ENCODE measurements at regions not wholly inside any gene's neighbourhood (a gene's known extent, or its start where the extent isn't known, plus 50 kb on each side); places are given as distances from the start of the nearest gene placed in this dataset.

DNA sequence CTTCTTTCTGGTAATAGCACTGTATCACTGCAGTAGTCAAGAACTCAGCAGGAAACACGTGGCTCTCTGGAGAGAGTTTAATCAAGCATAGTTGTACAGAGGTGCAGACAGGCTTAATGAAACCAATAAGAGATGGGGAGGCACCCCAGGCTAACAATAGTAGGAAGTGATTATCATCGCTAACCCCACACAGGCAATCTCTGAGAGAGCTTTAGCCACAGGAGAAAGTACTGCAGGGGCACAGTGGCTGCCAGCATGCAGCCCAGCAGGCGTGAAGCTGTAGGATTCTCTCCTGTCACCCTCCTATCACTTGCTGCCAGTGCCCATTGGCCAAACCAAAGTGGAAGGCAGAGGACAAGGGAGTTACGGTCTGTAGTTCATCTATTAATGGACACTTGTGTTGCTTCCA is 450.0 kb upstream of the RASGEF1B start:
- DNase-seq: no peak

DNA sequence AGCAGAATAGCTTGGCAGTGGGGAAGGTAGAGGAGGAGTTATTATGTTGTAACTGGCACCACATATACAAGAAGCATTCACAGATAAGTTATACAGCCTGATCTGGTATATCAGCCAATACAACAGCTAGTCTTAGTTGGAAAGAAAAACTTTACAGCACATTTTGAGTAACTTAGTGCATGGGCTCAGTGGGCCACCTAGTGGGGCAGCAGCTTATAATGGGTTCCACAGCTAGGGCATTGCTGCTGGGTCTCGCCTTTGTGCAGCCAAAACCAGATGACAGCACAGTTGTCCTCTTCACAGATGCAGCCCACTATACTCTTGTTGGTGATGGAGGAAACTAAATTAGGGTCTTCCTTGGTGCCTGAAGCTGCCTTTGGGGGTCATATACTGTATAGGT is 448.1 kb upstream of the RASGEF1B start:
- DNase-seq: no peak

DNA sequence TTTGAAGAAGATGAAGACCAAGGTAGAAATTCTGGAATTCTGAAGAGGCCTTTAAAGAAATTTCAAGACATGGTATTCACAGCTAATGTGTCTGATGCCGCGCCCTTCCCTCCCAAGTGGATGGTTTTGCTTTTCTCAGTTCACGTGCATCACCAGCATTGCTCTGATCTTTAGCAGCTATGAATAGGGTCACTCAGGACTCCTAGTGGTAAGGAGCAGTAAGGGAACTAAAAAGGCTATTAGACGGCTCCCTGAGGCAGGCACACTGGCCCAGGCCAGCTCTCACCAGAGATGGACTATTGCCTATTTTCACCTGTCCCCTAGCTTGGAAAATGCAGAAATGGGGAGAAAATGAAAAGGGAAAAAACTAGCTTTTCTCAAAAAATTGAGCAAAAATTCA is 447.5 kb upstream of the RASGEF1B start:
- no peak for DNase-seq

DNA sequence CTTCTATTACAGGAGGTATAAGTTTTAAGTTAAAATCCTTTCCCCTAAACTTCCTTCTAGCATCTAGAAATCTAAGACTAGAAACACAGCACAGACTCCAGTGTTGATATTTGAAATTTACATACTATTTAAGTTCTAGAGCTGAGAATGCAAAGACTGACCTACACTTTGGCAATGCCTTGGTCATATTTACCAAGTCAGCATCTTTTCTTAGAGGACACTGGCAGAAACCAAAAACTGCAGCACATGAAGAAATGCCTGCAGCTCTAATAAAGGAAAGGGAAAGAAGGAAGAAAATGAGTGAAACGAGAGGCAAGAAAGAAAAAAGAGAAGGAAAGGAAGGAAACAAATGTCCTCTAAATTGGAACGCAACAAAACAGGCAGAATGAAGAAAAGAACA is 443.7 kb upstream of the RASGEF1B start:
- no peak for DNase-seq

DNA sequence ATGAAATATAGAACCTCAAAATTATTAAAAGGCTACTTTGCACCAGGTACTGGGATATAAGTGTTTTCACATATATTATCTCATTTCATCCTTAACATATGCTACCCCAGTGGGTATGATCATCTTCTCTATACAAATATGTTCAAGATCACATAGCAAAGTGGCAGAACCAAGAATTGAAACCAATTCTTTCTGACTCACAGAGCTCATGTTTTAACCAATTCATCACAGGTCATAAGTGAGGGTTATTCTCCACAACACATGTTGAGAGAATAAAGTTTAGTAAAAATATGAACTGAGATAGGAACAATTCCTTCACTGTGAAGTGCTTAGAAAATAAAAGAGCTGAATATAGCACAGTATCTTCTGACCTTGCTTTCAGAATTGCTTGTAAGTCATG is 442.9 kb upstream of the RASGEF1B start:
- DNase-seq: no peak

DNA sequence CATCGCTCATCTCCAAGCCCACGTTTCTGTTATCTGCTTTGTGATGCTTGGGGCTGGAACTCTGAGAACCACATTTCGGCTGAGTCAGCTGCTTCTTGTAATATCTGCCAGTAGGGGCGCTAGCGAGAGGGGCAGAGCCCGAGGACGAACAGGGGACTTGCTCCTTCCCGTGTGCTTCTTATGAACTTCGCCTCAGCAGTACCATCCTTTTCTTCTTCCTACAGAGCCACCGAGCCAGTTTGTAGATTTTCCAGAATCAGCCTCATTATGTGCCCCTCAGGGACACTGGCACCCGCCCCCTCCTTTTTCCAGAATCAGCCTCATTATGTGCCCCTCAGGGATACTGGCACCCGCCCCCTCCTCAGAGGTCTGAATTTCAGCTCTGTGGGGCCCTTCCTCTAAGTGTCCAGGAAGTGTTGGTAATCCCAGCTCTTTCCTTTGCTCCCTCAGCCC is 441.7 kb upstream of the RASGEF1B start:
- DNase-seq: no peak

DNA sequence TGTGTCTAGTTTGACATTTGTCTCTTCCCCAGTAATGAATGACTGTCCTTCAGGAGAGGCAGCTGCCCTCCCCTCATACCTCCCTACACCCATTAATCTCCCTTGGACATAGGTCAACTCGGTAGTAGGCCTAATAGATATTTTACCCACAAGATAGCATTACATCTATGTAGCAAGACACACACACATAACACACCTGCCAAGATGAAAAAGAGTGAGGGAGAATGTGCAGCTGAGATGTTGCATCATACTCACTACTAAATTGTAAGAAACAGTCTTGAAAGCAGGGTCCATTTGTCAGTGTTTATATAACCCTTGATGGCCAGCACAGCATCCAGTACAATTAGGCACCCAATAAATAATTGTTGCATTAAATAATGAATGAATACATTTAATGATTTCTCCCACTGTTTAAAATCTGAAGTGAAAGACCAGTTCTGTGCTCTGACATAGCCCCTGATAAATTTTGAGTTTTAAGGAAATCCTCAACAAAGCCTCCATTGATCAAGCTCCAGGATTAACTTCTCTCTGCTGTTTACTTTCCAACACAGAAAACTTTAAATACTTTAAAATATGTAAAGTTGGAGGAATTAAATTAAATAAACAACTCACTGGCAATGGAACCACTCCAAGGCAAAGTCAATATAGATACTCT is 440.8 kb upstream of the RASGEF1B start:
- no peak for DNase-seq

DNA sequence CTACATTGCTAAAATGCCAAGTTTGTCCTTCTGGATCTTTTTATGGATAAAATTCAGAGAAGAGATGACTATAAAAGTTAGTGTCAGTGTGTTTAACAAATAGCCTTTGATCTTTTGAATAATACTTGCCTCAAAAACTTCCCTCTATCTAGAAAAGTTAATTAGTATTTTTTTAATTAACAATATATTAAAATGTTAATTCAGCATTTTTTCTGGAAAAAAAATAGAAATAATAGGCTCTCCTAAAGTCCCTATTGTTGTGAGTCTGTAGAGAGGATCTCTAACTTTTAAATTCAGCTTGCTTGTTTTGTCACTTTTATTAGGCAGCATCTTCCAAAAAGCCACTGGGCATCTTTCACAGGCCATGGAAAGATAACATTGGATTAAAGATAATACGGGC is 435.2 kb upstream of the RASGEF1B start:
- no peak for DNase-seq

DNA sequence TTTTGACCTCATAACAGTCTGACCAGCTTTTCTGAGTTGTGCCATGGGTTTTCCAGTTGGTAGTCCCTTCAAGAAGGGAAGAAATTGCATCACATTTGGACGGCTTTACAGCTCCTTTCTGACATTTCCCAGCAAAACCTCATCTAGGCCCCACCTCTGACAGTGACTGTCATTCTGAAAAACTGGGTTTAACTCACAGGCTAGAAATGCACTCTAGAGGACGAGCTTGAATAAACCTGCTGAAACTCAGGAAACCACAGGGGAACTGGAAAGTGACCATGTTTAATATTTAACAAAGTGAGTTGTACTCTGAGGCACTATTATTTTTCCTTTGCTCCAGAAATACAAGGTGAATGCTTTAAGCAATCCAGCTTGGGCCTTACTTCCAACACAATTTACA is 434.3 kb upstream of the RASGEF1B start:
- no peak for DNase-seq

DNA sequence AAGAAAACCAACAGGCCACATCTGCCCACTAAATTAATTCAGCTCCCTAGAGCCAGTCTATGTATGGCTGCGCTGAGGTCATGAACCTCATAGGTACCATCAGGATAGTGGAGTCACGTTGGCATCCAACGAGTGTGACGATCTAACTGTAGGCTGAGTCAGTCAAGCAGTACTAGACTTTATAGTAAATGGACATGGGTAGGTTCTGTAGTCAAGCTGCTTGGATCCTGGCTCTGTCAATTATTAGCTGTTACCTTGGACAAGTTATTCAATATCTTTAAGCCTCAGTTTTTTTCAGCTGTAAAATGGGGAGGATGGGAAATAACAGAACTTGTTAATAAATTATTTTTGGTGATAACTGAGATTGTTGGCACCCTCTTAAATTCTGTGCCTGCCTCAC is 432.4 kb upstream of the RASGEF1B start:
- no peak for DNase-seq

DNA sequence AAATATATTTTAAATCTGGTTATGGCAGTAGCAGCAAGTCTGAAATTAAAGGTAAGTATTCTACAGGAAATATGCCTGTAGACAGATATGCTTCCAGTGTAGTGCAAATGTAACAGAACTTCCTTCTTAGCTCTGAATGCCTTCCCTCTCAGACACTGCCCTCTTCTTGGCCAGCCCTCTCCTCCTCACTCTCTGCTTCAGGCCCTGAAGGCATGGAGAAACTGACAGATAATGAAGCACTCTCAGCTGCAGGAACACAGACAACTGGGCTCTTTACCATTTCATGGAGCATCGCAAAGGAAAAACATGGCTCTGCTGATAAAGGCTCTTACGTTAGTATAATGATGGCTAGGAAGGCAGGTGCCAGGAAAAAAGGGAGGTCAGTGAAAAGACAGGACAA is 431.5 kb upstream of the RASGEF1B start:
- no peak for DNase-seq

DNA sequence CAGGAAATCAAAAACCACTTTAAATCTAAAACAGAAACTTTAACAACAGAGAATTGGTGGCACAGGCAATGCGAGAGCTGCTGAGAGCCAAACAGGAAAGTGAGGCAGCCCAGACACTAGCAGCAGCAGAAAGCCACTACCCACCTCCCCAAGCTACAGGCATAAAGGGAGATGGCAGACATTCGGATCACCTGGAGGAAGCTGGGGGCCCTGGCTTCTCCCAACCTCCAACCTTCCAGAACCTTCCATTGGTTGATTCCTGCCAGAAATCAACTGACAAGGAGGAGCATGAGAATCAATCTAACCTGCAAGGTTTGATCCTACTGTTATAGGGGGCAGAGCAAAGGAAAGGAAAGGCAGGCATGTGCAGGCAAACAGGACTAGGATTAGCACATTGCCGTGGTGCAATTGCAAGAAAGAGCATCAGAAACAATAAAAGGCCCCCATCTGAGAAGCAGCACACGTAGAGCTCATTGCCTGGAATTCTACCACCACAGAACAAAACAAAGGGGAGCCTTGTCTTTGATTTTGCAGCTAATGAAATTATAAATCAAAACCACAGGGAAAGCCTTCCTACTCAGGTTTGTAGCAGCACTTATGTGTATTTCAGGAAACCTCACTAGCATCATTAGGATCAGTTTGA is 427.3 kb upstream of the RASGEF1B start:
- no peak for DNase-seq

DNA sequence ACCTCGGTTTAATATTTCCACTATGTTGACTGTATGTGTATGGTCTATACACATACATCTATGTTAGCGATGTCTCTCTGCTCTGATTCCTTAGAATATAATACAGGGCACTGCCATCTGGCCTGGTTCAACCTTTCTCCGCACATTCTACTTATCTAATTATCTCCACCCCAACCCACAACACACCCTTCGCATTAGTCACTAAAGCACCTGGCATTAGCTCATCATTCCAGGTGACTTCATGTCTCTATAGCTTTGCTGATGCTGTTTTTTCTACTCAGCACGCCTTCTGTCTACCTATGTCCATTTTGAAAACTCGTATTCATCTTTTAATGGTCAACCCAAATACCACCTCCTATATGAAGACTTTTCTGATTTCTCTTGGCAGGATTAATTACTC is 425.2 kb upstream of the RASGEF1B start:
- no peak for DNase-seq

DNA sequence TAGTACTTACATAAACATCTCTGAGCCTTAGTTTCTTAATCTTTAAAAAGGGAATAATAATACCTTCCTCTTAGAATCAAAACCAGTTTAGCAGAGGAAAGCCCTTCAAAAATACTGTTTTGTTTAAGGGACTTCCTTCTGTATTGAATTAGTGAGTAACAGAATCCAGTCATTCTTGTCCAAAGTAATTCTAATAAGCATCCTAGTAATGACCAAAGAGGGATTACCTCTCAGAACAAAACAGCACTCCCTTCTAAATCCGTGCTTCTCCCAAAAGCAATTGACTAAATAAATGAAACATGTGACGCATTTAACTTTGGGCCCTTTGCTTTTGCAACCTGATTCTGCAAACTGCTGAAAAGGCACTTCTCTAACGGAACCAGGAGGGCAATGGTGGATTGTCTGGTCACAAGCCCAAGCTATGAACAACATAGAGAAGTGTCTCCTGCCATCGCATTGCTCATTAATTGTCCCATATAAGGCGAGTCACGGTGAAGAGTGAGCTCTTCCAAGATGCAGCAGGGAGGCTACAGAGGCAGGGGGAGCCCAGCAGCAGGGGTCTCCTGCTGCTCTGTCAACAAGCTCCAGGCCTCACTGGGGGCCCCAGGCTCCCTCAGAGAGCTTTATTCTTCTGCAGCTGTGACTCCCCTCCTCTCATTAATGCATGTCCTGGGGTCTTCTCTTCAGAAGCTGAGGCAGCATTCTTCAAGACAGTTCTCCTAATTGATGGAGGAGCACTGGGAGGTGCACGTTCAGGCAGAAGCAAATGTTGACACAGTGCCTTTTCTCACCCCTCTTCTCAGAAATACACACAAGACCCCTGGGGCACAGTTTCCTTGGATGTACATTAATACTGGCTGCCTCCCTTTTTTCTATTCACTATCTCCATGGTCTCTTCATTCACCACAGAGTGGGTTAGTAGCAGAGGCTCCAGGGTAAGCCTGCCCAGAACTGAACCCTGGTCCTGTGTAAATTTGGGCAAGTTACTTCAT is 419.6 kb upstream of the RASGEF1B start:
- DNase-seq: no peak

DNA sequence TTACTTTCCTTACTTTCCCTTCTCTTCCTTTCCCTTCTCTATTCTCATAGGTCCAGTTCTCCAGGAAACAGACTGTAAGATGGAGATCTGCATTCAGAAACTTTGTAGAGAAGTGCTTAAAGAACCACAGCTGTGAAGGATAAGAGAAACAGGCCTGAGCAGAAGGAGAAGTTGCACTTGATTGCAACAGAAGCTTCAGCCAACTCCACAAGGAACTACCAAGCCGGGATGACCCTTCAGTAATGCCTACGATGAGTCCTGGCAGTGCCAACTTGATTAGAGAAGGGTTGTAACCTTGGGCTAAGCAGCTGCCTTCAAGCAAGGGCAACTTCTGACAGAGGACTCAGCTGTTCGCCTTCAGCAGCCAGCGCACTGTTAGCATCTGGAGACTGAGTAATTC is 413.3 kb upstream of the RASGEF1B start:
- no peak for DNase-seq

DNA sequence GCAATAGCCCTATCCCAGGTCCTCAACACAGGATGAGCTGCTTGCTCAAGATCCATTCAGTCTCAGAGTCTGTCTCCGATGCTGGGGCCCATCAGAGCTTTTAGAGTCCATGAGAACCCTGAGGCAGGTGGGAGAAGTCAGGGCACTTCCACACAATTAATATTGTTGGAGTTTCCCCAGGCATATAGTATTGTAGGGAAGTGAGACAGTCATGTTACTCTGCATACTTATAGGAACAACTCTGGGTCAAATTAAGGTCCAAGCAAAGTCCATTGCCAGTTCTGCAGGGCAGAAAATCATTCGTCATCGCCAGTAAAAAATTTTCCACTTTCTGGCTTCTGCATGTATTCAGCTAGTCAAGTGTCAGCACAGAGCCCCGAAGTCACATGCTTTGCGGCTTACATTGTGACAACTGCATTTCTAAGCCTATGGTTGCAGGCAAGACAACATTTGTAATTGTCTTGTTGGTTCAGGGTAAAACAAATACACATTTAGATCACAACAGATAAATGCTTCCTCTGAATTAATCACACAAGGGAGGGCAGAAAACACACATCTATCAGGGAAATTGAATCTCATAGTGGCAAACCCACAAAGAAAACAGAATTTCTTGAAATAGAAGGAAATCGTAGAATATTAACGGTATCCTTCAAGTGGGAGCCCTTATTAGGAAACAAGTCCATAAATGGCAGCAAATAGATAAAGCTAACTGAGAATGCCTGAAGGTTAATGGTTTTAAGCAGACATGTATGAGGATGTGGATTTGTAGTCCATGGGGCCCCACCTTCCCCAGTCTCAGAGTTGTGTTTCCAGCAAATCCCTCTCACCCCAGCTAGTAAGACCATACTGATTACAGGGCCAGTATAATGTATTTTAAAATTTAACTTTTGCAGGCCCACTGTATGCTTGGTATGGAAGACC is 412.1 kb upstream of the RASGEF1B start:
- DNase-seq: no peak

DNA sequence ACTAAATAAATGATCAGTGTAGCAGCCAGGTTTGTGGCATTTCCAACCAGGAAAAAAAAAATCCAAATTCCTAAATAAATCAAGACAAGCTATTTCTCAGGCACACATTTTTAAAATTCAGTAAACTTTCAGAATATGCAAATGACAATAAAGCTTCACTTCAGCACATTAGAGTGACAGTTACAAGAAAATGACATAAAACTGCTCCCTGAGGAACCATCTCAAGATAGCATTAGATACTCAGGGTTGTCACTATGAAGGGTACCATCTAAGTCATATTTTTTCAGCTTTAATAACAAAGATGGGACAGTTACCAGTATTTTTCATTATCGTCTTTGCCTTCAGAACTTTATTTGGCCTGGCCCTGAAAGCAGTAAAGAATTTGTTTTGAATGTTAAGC is 411.3 kb upstream of the RASGEF1B start:
- DNase-seq: no peak

DNA sequence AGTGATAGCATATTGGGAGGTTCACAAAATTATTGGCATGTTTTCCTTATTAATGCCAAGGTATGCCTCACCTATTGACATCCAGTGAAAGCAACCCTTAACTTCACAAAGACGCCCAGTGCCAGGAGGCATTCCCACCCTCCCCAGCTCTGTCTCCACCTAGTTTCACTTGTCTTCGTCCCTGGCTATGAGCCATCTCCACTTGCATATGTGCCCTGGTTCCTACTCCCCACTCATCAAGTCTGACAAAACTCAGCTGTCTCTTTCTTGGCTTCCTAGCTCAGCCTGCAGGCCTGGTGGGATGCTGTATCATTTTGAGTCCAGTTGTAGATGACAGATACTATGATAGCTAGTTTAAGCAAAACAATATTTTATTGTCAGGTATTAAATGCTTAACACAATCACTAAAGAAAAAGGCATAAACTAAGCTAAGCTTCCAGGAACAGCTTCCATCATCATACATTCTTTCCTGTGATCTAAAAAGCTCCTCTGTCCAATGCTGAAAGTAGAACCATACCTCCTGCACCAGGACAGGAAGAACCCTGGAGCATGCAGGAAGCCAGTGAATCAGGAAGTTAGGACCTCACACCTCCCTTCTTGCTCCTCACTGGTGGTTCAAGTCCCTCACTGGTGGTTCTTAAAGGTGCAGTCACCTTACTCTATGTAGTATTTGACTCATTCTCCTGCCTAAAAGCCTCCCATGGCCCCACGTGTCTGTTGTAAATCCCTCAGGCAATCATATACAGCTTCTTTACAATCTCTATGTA is 410.3 kb upstream of the RASGEF1B start:
- no peak for DNase-seq

DNA sequence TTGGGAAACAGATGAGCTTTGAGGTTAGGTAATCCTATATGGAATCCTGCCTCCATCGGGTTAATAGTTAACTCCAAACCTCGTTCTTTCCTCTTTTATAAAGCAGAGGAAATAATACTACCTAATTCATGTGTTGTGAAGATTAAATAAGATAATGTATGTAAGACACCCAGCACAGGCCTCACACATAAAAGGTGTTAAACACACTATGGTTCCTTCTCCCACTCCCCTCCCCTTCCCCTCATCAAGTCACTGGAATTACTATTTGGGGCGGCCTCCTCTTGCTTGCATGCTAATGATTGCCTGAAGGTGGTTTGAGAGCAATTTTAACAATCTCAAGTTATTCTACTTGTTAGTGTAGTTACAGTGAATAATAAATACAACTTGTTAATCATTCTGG is 404.4 kb upstream of the RASGEF1B start:
- DNase-seq: no peak

DNA sequence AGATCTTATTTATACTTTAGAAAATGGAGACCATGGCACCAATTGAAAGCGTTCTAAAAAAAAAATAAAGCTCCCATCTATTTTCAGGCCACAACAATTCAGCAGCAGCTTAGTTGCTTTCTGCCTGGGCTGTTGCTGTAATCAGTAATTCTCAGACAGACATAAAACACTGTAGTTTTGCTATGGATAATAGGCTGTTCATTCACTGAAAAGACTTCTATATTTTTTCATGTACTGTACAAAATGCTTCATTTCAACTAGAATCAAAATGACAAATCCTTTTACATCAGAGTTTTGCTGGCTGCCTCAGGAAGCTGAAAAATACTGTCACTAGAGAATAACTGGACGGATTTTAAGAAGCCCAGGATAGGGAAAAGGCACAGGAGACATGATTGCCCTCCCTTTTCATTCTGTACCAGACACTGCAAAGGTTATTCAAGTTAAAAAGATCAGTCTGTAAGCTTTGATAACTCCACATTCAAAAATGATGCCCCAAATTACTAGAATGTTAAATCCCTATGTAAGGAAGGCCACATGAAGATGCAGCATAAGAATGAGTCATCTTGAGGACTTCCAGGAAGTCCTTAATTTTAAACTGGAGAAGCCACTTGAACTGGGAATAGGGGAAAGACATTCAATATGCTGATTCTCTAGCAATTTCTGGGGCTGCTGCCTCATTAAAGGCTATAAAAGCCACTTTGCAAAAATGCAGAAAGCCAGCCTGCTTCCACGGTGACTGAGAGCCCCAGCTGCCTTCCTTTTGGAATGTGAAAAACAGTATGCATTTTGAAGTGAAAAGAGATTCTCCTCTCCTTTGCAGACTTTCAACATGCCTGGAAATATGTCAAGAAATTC is 403.2 kb upstream of the RASGEF1B start:
- DNase-seq: no peak

DNA sequence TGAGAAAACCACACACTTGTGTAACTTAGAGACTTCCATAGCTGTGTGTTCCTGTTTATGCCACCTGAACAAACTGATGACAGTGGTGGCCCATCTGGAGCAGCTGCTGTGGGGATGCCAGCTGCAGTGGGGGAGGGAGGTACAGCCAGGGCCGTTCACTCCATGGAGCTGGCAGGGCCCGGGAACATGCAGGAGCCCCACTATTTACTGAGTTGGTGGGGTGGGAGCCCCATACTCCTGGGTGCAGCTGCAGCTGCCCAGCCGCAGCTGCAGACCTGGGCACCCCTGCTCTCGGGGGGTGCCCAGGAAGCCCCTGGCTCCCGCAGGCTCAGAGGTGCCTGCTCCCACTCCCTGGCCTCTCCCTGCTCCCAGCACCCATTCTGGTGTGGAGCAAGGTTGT is 398.6 kb upstream of the RASGEF1B start:
- DNase-seq: no peak

All from SIG-M5 (cell line).